CD4-positive, alpha-beta T cell treated with Interleukin-4 for 4 hours (primary cell): ENCODE measurements at regions not wholly inside any gene's neighbourhood (a gene's known extent, or its start where the extent isn't known, plus 50 kb on each side); places are given as distances from the start of the nearest gene placed in this dataset.

ENCODE experiments used
- DNase-seq: peaks from one replicate; pipeline ENCODE4 v3.0.0-alpha.2; 2020

- no peak for DNase-seq
These were observed 956.7 kb upstream of the SEL1L start for GRCh38 chr14:82490397-82490796.

- no peak for DNase-seq
These were observed 958.5 kb upstream of the SEL1L start for GRCh38 chr14:82492157-82492556.

- DNase-seq = no peak
These were observed 966.6 kb upstream of the SEL1L start for GRCh38 chr14:82500222-82500621.

DNA sequence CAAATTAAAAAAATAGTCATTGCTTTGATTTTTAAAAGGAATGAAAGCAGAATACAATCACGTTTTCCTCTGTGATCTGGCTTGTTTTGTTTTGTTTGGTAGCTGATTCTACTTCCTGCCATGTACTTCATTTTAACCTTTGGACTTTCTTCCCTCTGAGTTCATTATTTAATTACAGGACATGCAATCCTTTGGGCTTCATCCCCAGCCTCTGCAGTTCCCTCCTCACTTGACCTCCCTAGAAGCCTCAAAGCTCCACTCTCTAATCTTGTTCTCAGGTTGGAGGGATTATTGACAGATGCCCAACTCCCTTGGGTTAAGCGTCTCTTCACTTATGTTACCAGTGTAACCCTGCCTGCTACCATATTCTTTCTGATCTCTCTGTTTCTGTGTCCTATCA, 967.9 kb upstream of the SEL1L start:
- DNase-seq = no peak

- no peak for DNase-seq
These were observed 968.4 kb upstream of the SEL1L start for GRCh38 chr14:82502043-82502442.

DNA sequence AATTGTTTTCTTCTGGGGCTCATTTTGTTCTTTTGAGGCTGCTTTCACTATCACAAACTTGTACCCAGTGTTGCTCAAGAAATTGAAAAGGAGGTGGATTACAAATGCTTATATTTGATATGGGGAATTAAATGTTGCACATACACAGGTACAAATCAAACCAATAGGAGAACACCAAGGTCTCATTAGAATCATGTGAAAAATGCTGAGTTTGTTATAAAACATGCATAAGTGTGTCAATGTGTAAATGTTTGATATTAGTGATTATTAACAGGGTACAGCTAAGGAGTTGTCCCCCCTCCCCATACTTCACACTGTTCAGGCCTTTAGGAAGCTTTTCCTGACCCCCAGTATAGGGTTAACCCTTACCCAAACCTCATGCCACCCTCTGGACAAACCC, 971.2 kb upstream of the SEL1L start:
- no peak for DNase-seq

GRCh38 chr14:82510007-82510406, 976.4 kb upstream of the SEL1L start:
- no peak for DNase-seq

DNA sequence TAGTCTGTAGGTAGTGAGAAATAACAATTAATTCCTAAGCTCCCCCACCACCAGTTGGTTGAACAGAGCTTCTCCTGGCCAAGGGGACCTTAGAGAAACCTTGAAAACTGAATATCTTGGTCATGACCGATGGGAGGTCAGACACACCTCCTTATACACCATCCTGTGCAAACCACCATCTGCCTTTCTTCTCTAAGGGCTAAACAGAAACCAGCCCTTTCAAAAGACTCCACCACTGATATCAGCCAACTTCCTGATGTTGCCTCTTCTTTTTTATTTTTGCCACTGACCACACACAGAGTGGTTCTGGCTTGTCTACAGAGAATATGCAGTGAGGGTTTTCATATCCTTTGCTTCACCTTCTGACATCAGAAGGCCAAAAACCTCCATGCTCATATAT, 977.7 kb upstream of the SEL1L start:
- DNase-seq = no peak

GRCh38 chr14:82520765-82521164, 987.1 kb upstream of the SEL1L start:
- DNase-seq = no peak

DNA sequence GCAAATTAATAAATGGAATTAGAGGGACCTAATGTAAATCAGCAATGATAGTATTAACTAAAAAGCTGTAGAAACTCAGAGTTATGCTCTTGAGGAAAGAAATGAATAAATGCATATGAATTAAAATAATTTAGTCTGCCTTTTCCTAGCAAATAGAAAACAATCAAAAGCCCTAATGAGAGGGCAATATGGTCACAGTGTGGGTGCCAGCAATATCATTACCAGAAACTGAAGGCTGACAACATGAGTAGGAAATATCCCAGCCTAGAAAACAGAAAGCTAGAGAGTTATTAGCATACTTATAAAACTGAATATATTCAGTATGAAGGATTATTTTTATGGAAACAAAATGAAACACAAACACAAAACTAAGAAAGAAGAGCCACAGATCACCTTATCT, 987.5 kb upstream of the SEL1L start:
- DNase-seq = no peak

DNA sequence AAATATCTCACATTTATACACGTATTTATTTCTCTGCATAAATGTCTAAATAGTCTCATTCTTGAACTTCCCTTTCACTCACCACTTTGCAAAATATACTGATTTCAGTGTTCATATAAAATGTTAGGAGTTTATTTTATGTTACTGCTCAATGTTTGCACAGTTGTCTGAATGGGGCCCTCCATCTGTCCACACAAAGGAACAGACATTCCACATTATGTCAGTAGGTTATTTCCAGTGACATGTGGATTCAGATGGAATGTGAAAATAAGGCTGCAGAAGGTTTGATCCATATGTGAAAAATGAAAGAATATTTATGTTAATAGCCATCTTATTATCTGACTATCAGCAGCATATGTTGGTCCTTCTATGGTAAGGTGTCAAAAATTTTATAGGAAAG, 994.4 kb upstream of the SEL1L start:
- DNase-seq = no peak

DNA sequence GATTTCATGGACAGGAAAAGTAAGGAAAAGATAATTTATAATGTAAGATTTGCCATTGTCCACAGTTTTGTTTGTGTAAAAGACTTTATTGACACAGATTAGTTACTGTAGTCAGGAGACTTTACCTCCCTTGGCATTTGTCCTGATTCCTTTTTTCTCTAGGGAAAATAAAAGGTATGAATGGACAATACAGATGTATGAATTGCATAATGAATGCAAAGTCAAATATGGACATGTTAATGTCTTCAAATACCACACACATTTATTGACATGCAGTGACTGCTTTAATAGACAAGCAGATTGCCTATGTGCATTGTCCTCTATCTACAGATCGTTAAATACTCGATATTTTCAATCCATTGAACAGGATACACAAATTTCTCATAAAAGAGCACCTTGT, 999.7 kb upstream of the SEL1L start:
- DNase-seq = no peak

DNA sequence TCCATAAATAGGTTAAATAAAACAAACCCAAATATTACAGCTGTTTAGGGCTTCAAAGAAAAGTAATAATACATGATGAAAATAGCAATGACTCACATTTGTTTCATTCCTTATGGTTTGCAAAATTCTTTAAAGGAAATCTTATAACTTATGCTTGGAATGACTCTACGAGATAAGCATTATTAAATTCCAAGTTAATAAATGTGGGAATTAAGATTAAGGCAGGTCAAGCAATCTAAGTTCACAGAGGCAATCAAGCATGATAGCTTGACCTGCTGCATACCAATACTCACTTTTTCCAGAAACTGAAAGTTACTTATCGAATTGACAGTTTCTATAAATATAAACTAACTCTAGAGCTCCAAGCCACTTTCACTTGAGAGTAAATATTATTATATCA, 1002.9 kb upstream of the SEL1L start:
- DNase-seq = no peak

GRCh38 chr14:82537831-82538230, 1004.2 kb upstream of the SEL1L start:
- DNase-seq = no peak

GRCh38 chr14:82546401-82546800, 1012.7 kb upstream of the SEL1L start:
- DNase-seq = no peak

GRCh38 chr14:82549306-82549990, 1015.8 kb upstream of the SEL1L start:
- no peak for DNase-seq

- DNase-seq = no peak
These were observed 1029.2 kb upstream of the SEL1L start for GRCh38 chr14:82562881-82563280.

GRCh38 chr14:82565825-82566224, 1032.2 kb upstream of the SEL1L start:
- no peak for DNase-seq

DNA sequence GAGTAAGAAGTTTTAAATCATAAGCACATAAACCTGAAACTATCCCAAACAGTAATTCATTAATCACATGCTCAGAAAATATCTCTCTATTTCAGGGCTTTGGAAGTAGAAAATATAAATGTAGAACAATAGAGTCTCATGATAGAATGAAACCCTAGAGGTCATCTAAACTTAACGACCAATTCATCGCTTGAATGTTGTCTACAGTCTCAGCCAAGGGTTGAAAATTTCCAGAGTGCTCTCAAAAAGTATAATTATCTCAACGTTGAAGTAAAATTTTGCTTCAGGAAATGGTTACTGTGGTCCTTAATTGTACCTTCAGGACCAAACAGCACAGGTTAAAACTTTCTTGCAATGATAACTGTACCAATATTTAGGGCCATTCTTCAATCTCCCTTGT, 1053.6 kb upstream of the SEL1L start:
- DNase-seq = no peak

GRCh38 chr14:82595466-82595865, 1061.8 kb upstream of the SEL1L start:
- no peak for DNase-seq

DNA sequence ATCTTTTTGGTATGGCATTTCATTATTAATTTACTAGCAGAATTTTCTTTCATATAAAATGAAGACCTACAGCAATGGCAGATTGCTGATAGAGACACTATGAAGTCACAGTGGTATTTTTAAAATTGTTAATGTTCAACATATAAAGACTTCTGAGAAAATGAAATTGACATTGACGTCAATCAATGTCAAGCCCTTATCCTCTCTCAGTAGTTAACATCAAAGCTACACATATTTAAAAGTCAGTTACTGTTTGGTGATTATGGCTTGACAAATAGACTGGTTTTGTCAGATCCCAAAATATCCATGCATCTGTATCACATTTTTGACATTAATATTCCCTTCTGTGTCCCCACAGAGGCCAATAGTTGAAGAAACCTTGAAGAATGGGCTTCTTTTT, 1069.1 kb upstream of the SEL1L start:
- DNase-seq = no peak

DNA sequence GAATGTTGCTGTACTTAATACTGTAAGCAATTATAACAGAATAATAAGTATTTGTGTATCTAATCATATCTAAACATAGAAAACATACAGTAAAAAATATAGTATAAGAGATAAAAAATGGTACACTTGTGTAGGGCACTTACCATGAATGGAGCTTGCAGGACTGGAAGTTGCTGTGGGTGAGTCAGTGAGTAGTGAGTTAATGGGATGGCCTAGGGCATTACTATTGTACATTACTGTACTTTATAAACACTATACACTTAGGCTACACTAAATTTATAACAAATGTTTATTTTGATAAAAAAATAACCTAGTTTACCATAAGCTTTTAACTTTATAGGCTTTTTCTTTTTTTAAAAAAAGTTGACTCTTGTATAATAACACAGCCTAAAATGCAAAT, 1071.2 kb upstream of the SEL1L start:
- DNase-seq = no peak

DNA sequence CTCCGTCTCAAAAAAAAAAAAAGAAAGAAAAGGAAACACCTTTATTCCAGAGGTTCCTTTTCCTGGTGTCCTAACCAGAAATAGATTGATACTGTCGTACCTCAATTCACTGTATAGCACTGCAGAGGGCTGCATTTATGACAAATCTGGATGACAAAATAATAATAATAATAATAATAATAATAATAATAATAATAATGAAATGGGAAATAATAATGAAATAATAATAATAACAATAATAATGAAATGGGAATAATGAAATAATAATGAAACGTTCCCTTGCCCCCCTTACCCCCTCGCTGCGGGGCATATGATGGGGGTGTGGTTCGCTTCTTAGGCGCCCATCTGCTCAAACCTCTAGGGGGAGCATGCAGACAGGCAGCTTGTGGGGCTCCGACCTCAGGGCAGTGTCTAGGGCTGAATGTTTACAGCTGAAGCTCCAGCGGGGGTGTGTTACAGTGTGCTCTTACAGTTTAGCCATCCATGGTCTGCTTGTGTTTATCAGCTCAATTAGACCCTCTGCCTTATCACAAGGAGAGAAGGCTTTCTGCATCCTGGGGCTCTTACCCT, 1088.3 kb upstream of the SEL1L start:
- no peak for DNase-seq

- DNase-seq = no peak
These were observed 1092.8 kb upstream of the SEL1L start for GRCh38 chr14:82626156-82627066.
